ENCODE measurements at regions not wholly inside any gene's neighbourhood (a gene's known extent, or its start where the extent isn't known, plus 50 kb on each side); places are given as distances from the start of the nearest gene placed in this dataset.

DNA sequence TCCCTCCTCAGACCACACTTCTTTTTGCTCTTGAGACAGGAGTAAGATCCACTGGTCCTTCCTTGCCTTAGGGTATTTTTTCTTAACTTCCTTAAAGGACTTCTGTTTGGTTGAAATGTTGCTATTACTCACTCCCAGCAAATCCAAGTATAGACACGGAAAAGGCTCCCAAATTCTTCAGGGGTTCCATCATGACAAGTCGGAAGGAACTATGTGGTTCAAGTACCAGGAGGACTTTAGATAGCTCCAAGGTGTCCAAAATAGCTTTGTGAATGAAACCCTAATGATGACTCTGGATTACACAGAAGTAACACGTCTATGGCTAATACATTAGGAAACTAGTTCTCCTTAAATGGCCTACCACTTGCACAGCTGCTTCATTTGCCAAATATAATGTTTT lies 238.7 kb downstream of the KCTD12 start:
- no peak overlapping the region for H3K27ac ChIP-seq (ENCODE audit: insufficient read length, low read depth, low read length)
- no peak overlapping the region for H2BK5ac ChIP-seq (ENCODE audit: insufficient read length, low read length)
- no peak overlapping the region for H3K14ac ChIP-seq (ENCODE audit: insufficient read depth, low read length)
- Mint-ChIP-seq H3K27me3 (ENCODE audit: low read depth) (no peaks in the 10 kb centered on the region; the same call in 1 of the 2 replicates), H3K27ac (peak overlapping the region in 1 of 3 experiments; percentile 36; a peak in 1 of 7 replicates), H3K36me3 (ENCODE audit: insufficient read depth in 1 of 3, low read depth in 3 of 3) (no peaks in the 10 kb centered on the region; a peak in 1 of 7 replicates), H3K4me3 (no peak overlapping the region), H3K4me1 (no peaks in the 10 kb centered on the region), H3K9me3 (no peaks in the 10 kb centered on the region)
- H3K4me1 ChIP-seq (ENCODE audit: insufficient read depth, low read length): no peaks in the 10 kb centered on the region
- H2BK120ac ChIP-seq (ENCODE audit: low read depth, low read length, poor library complexity, severe bottlenecking): no peak overlapping the region
- no peaks in the 10 kb centered on the region for H3K79me1 ChIP-seq (ENCODE audit: insufficient read depth, low read depth, low read length, poor library complexity, severe bottlenecking)
- H3K4me2 ChIP-seq (ENCODE audit: insufficient read depth, insufficient read length, low read length): no peak overlapping the region
- no peak overlapping the region for H2AK5ac ChIP-seq (ENCODE audit: insufficient read length, low read length)
- no peak overlapping the region for H2BK12ac ChIP-seq (ENCODE audit: insufficient read length, low read depth, low read length)
- H3K56ac ChIP-seq (ENCODE audit: insufficient read length, low read depth, low read length): no peak overlapping the region
- H3K23me2 ChIP-seq (ENCODE audit: insufficient read length, low read depth, low read length, poor library complexity, severe bottlenecking): no peaks in the 10 kb centered on the region
- no peak overlapping the region for H3K9ac ChIP-seq (ENCODE audit: extremely low read depth, insufficient read length, low read length)
- no peak overlapping the region for H3K23ac ChIP-seq (ENCODE audit: insufficient read length, low read depth, low read length)
- no peaks in the 10 kb centered on the region for H3K27me3 ChIP-seq (ENCODE audit: insufficient read depth, low read length)
- no peak overlapping the region for H3T11ph ChIP-seq (ENCODE audit: low read length)
- TF ChIP-seq CTCF (conservative IDR thresholded peaks at IDR 0.05): no peak
- no peaks in the 10 kb centered on the region for H3K79me2 ChIP-seq (ENCODE audit: insufficient read depth, low read length)
- DNase-seq: no peak
- H2BK20ac ChIP-seq (ENCODE audit: low read depth, low read length, poor library complexity, severe bottlenecking): no peak overlapping the region
- no peak overlapping the region for H4K5ac ChIP-seq (ENCODE audit: insufficient read length, low read depth, low read length)
- no peaks in the 10 kb centered on the region for H3K9me3 ChIP-seq (ENCODE audit: control insufficient read depth, low read depth, low read length)
- H2BK15ac ChIP-seq (ENCODE audit: low read depth, low read length): no peak overlapping the region
- no peak overlapping the region for H3K18ac ChIP-seq (ENCODE audit: insufficient read length, low read depth, low read length)
- H4K20me1 ChIP-seq (ENCODE audit: control insufficient read depth, insufficient read depth, insufficient read length): peaks cover 3% of the 10 kb centered on the region
- no peak overlapping the region for H4K91ac ChIP-seq (ENCODE audit: insufficient read length, low read depth, low read length)
- H3K4ac ChIP-seq (ENCODE audit: low read depth, low read length): no peak overlapping the region
- H2AFZ ChIP-seq (ENCODE audit: low read length): no peak overlapping the region
- H4K8ac ChIP-seq (replicated peaks; ENCODE audit: insufficient read length, low read depth, low read length): no peak overlapping the region
- no CpG with 5 or more reads among the region's 3 CpGs for WGBS (ENCODE audit: extremely low coverage, insufficient read length, low lambda C conversion rate)
